ENCODE measurements at regions not wholly inside any gene's neighbourhood (a gene's known extent, or its start where the extent isn't known, plus 50 kb on each side); places are given as distances from the start of the nearest gene placed in this dataset.
"Not testable (repeated sequence)": the region's sequence is repeated elsewhere in the genome, so short reads cannot be mapped to it uniquely, and the experiment has no call there.

DNA sequence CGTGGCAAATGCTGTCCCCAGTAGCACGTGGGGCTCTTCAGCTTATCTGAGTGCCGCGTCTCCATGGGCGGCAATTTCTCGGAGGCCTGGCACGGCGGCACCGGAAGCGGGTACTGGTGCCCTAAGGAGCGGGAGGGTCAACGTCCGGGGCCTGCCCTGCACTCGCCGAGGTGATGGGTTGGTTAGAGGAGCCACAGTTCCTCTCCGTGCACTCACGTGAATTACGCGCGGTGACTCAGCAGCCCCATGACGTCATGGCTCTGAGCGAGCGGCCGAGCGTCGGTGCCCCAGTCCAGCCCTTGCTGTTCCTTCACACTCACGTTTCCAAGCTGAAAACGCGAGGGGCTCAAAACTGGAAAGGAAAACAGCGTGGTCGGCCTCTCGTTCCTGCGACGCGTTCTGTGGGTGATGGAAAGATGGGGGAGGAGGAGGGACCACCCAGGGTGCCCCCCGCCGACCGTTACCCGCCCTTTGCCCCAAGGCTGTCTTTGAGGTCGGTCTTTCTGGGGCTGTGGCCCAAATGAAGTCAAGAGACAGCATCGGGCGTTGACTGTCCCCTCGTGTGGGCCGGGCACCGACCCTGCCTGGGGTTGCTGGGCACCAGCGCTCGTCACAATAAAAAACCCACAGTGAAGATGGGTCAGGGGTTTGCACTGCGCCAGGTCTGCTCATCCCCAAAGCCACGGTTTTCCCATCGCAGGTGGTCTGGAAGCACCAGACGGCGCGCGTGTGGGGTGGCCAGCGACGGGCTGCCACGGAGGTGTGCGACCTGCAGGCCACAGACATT lies 70.4 kb upstream of the CFAP46 start:
- POLR2A ChIA-PET, result no interaction called here
- intact Hi-C loops (cut with DNase I, micrococcal nuclease), result no loop called here
- Mint-ChIP-seq H3K36me3 (ENCODE audit: low read depth) (no peaks in the 10 kb centered on the region), H3K27ac (no peak overlapping the region), H3K9me3 (no peaks in the 10 kb centered on the region), H3K4me1 (ENCODE audit: low read depth) (no peaks in the 10 kb centered on the region), H3K4me3 (no peak overlapping the region), H3K27me3 (peaks cover 4% of the 10 kb centered on the region)
- H3K4me3 ChIP-seq (ENCODE audit: low read length), result no peak overlapping the region
- TF ChIP-seq, protein P1, sequence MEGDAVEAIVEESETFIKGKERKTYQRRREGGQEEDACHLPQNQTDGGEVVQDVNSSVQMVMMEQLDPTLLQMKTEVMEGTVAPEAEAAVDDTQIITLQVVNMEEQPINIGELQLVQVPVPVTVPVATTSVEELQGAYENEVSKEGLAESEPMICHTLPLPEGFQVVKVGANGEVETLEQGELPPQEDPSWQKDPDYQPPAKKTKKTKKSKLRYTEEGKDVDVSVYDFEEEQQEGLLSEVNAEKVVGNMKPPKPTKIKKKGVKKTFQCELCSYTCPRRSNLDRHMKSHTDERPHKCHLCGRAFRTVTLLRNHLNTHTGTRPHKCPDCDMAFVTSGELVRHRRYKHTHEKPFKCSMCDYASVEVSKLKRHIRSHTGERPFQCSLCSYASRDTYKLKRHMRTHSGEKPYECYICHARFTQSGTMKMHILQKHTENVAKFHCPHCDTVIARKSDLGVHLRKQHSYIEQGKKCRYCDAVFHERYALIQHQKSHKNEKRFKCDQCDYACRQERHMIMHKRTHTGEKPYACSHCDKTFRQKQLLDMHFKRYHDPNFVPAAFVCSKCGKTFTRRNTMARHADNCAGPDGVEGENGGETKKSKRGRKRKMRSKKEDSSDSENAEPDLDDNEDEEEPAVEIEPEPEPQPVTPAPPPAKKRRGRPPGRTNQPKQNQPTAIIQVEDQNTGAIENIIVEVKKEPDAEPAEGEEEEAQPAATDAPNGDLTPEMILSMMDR (IDR thresholded peaks at IDR 0.05), result no peak
- H3K27me3 ChIP-seq (ENCODE audit: control insufficient read depth in 1 of 2, insufficient read depth in 2 of 2, low read length in 2 of 2), result no peaks in the 10 kb centered on the region
- H3K4me1 ChIP-seq (ENCODE audit: insufficient read depth, low read length), result no peaks in the 10 kb centered on the region
- peak in 3 of 14 experiments; percentile 9 to 70 (median 69) for DNase-seq
- H3K27ac ChIP-seq (ENCODE audit: low read depth in 1 of 2, low read length in 2 of 2), result no peak overlapping the region
- H3K9me3 ChIP-seq (ENCODE audit: control insufficient read depth in 1 of 2, insufficient read depth in 1 of 2, low read length in 2 of 2), result peaks cover 0 to 44% of the 10 kb centered on the region in 2 experiments
- no peaks in the 10 kb centered on the region for H3K36me3 ChIP-seq (ENCODE audit: insufficient read depth, low read length)
- no peak for ATAC-seq (ENCODE audit: poor library complexity)
- CTCF ChIA-PET, result no interaction called here

GRCh38 chr10:133011882-133012281 lies 69.5 kb upstream of the CFAP46 start:
- peaks cover 0 to 46% of the 10 kb centered on the region in 2 experiments for H3K9me3 ChIP-seq (ENCODE audit: control insufficient read depth in 1 of 2, insufficient read depth in 1 of 2, low read length in 2 of 2)
- Mint-ChIP-seq H3K36me3 (ENCODE audit: low read depth) (no peaks in the 10 kb centered on the region), H3K4me1 (ENCODE audit: low read depth) (no peaks in the 10 kb centered on the region), H3K4me3 (no peak overlapping the region), H3K27ac (no peak overlapping the region), H3K9me3 (no peaks in the 10 kb centered on the region), H3K27me3 (peaks cover 4% of the 10 kb centered on the region)
- H3K4me1 ChIP-seq (ENCODE audit: insufficient read depth, low read length), result no peaks in the 10 kb centered on the region
- TF ChIP-seq, protein P1 (IDR thresholded peaks at IDR 0.05), result no peak
- DNase-seq (no peak), ATAC-seq (ENCODE audit: poor library complexity) (no peak)
- CTCF ChIA-PET, result no interaction called here
- intact Hi-C loops (cut with DNase I, micrococcal nuclease), result no loop called here
- H3K36me3 ChIP-seq (ENCODE audit: insufficient read depth, low read length), result no peaks in the 10 kb centered on the region
- H3K4me3 ChIP-seq (ENCODE audit: low read length), result no peak overlapping the region
- POLR2A ChIA-PET, result no interaction called here
- H3K27ac ChIP-seq (ENCODE audit: low read depth in 1 of 2, low read length in 2 of 2), result no peak overlapping the region
- no peaks in the 10 kb centered on the region for H3K27me3 ChIP-seq (ENCODE audit: control insufficient read depth in 1 of 2, insufficient read depth in 2 of 2, low read length in 2 of 2)

- H3K27me3 ChIP-seq (ENCODE audit: control insufficient read depth in 1 of 2, insufficient read depth in 2 of 2, low read length in 2 of 2); H3K36me3 Mint-ChIP-seq (ENCODE audit: low read depth); H3K36me3 ChIP-seq (ENCODE audit: insufficient read depth, low read length); H3K4me1 ChIP-seq (ENCODE audit: insufficient read depth, low read length); H3K27me3 Mint-ChIP-seq; CTCF ChIA-PET; H3K4me1 Mint-ChIP-seq (ENCODE audit: low read depth); H3K9me3 Mint-ChIP-seq; ATAC-seq (ENCODE audit: poor library complexity); H3K27ac Mint-ChIP-seq; intact Hi-C loops (cut with DNase I, micrococcal nuclease); H3K27ac ChIP-seq (ENCODE audit: low read depth in 1 of 2, low read length in 2 of 2); H3K4me3 ChIP-seq (ENCODE audit: low read length); POLR2A ChIA-PET; H3K4me3 Mint-ChIP-seq; DNase-seq: not testable (repeated sequence)
- peaks cover 0 to 43% of the 10 kb centered on the region in 2 experiments for H3K9me3 ChIP-seq (ENCODE audit: control insufficient read depth in 1 of 2, insufficient read depth in 1 of 2, low read length in 2 of 2)
These were observed 69.0 kb upstream of the CFAP46 start for GRCh38 chr10:133011393-133011792.

GRCh38 chr10:133010843-133011179 lies 68.4 kb upstream of the CFAP46 start:
- H3K27ac ChIP-seq (ENCODE audit: low read depth in 1 of 2, low read length in 2 of 2); H3K36me3 Mint-ChIP-seq (ENCODE audit: low read depth); DNase-seq; intact Hi-C loops (cut with DNase I, micrococcal nuclease); H3K4me1 Mint-ChIP-seq (ENCODE audit: low read depth); CTCF ChIA-PET; H3K27ac Mint-ChIP-seq; H3K4me3 ChIP-seq (ENCODE audit: low read length); POLR2A ChIA-PET; ATAC-seq (ENCODE audit: poor library complexity); H3K27me3 Mint-ChIP-seq; H3K36me3 ChIP-seq (ENCODE audit: insufficient read depth, low read length); H3K27me3 ChIP-seq (ENCODE audit: control insufficient read depth in 1 of 2, insufficient read depth in 2 of 2, low read length in 2 of 2); H3K4me3 Mint-ChIP-seq; H3K4me1 ChIP-seq (ENCODE audit: insufficient read depth, low read length); H3K9me3 Mint-ChIP-seq: not testable (repeated sequence)
- H3K9me3 ChIP-seq (ENCODE audit: control insufficient read depth in 1 of 2, insufficient read depth in 1 of 2, low read length in 2 of 2), result peaks cover 0 to 38% of the 10 kb centered on the region in 2 experiments

Measured in CD4-positive, alpha-beta T cell (primary cell).